Esophagus (tissue), 2 donors: ENCODE measurements at regions not wholly inside any gene's neighbourhood (a gene's known extent, or its start where the extent isn't known, plus 50 kb on each side); places are given as distances from the start of the nearest gene placed in this dataset.
"Not testable (repeated sequence)": the region's sequence is repeated elsewhere in the genome, so short reads cannot be mapped to it uniquely, and the experiment has no call there.

Source experiments
- H3K27ac ChIP-seq, 2 donors: one replicate each; pipeline ENCODE4 v1.5.1; 2013; ENCODE audit warnings: low read depth in 2 of 2, mild to moderate bottlenecking in 2 of 2, inconsistent platforms in 1 of 2, low read length in 1 of 2, moderate library complexity in 1 of 2
- H3K27me3 ChIP-seq, 2 donors: one replicate each; pipeline ENCODE4 v1.6.1; 2013; ENCODE audit warnings: low read length in 2 of 2, control low read depth in 1 of 2, mild to moderate bottlenecking in 1 of 2; ENCODE audit not compliant: insufficient read depth in 2 of 2, control insufficient read depth in 1 of 2
- H3K36me3 ChIP-seq, 2 donors: one replicate each; pipeline ENCODE4 v1.6.1; 2013; ENCODE audit warnings: low read length in 1 of 2; ENCODE audit not compliant: control insufficient read depth in 2 of 2, insufficient read depth in 2 of 2
- H3K4me1 ChIP-seq, 2 donors: one replicate each; pipeline ENCODE4 v1.6.1; 2013; ENCODE audit warnings: low read length in 1 of 2; ENCODE audit not compliant: control insufficient read depth in 2 of 2, insufficient read depth in 2 of 2
- H3K4me3 ChIP-seq, 2 donors: one replicate each; pipeline ENCODE4 v1.5.1; 2013; ENCODE audit warnings: low read length in 2 of 2, mild to moderate bottlenecking in 2 of 2, low read depth in 1 of 2, moderate library complexity in 1 of 2
- H3K9me3 ChIP-seq, 2 donors: one replicate each; pipeline ENCODE4 v1.6.1; 2013; ENCODE audit warnings: mild to moderate bottlenecking in 2 of 2, low read depth in 1 of 2, low read length in 1 of 2, moderate library complexity in 1 of 2; ENCODE audit not compliant: control insufficient read depth in 2 of 2, insufficient read depth in 1 of 2
- WGBS, 2 donors: extraction: QIAGEN DNeasy Blood & Tissue Kit; methylation state at CpG; one replicate each; pipeline ENCODE4 v1.1.7; 2013; 5-methylcytosine and 5-hydroxymethylcytosine counted together
- donor health status: healthy with polysubstance abuse.
- donor health status: Bipolar disorder and iron deficiency.

DNA sequence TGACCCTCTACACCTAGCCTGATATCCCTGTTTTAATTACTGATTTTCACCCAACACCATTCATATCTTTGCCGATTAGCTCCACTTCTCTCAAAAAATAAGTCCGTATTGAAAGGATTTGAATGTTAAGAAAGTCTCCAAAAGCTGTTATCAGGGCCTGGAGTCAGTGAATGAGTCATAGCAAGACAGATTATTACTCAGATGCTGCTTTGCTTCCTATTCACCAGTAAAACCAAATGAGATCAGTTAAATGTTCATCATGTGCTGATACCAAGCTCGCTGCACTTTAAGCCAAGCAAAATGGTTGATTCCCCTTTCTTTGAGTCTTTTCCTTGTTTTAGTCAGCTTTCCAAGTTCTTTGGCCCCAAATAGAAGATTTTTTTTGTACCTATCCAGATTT lies 228.4 kb downstream of the FAT3 start:
- no peaks in the 10 kb centered on the region for H3K4me1 ChIP-seq
- WGBS, 2 donors, result 80 to 83% methylated on average over 3 of the region's 3 CpGs
- H3K27me3 ChIP-seq, result no peaks in the 10 kb centered on the region
- H3K4me3 ChIP-seq, result no peak overlapping the region
- H3K9me3 ChIP-seq, result no peaks in the 10 kb centered on the region
- H3K36me3 ChIP-seq, result no peaks in the 10 kb centered on the region
- H3K27ac ChIP-seq, result no peak overlapping the region

DNA sequence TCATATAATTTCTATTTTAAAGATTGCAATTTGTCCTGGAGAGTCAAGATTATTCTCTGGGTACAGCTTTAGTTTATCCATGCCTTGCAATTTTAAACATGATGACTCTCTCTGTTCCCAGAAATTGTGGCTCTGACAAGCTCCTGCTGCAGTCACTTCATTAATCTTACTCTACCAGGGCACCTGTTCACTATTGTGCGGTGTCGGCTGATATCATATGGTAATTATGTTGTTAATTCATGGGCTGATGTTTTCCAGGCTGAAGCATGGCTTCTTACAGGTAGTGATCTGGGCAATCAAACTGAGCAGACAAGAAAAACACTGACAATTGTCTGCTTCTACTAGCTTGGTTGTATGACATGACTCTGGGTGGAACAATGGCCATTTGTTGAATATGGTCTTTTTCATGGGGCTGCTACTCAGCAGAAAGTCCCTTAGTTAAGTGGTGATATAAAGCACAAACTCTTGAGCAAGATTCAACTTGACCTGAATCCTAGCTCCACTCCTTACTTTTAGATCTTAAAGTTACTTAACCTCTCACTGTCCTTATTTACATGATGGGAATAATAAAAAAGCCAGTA lies 230.7 kb downstream of the FAT3 start:
- no peak overlapping the region for H3K4me3 ChIP-seq
- WGBS, 2 donors, result 65 to 72% methylated on average over 2 of the region's 2 CpGs

DNA sequence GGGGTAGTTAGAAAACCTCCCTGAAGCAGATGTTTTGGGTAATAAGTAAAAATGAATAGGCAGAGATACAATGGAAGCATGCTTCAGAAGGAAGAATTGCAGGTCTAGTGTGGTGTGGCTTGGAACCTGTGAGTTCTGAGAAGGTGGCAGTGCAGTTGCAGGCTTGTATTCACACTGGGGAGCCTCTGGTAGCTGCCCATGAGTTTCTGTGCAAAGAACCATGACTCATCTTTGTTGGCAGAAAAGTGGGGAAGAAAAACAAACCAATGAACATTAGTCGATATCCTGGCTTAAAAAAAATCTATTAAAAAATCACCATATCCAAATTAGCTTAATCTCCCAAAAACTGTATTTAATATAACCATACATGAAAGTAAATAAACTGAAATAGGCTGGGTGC lies 232.6 kb downstream of the FAT3 start:
- no peak overlapping the region for H3K4me3 ChIP-seq
- no peak overlapping the region for H3K27ac ChIP-seq
- H3K9me3 ChIP-seq, result no peaks in the 10 kb centered on the region
- no peaks in the 10 kb centered on the region for H3K27me3 ChIP-seq
- H3K4me1 ChIP-seq, result no peaks in the 10 kb centered on the region
- WGBS, 2 donors, result 24 to 44% methylated on average over 1 of the region's 1 CpG
- H3K36me3 ChIP-seq, result no peaks in the 10 kb centered on the region

More for the DNA sequence above, 230.7 kb downstream of the FAT3 start:
- Histone ChIP-seq H3K9me3 (no peaks in the 10 kb centered on the region), H3K27ac (no peak overlapping the region), H3K36me3 (no peaks in the 10 kb centered on the region), H3K27me3 (no peaks in the 10 kb centered on the region), H3K4me1 (no peaks in the 10 kb centered on the region)

DNA sequence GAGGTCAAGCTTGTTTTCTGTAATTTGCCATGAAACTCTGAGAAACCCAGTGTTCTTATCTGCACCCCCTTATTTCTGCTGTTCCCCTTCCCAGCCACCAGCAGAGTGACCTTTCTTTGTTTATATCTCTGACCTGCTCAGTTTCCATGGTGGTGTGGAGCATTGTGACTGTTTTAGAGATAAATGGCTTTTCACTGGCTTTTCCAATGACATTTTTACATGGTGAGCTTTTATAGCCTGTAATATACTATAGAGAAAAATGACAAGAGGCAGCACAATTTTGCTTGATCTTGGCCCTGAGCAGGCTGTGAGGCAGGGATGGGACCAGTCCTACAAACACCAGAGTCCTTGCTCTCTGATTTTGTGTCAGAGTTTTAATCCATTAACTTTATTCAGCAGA lies 233.9 kb downstream of the FAT3 start:
- Histone ChIP-seq H3K4me1 (no peaks in the 10 kb centered on the region), H3K27ac (no peak overlapping the region), H3K4me3 (no peak overlapping the region), H3K27me3 (no peaks in the 10 kb centered on the region), H3K9me3 (no peaks in the 10 kb centered on the region), H3K36me3 (no peaks in the 10 kb centered on the region)

DNA sequence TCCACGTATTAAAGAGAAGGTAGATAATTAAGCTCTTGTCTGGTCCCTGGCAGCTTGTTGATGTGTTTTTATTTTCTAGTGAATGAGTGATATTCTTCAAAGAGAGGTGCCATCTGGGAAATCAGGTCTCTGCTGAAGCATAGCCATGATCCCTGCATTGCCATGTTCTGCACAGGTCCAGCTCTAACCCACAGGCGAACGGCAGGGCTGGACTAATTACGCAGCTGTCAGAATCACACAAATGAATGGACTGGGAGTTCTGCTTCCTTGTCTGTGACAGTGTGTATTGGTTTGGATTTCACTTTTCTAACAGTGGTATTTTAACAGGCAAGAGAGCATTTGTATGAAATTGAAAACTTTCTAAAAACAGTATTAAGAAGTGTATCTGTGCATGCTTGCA lies 235.6 kb downstream of the FAT3 start:
- Histone ChIP-seq H3K4me3 (no peak overlapping the region), H3K9me3 (no peaks in the 10 kb centered on the region), H3K27me3 (no peaks in the 10 kb centered on the region), H3K27ac (no peak overlapping the region), H3K4me1 (no peaks in the 10 kb centered on the region), H3K36me3 (no peaks in the 10 kb centered on the region)
- 78 to 81% methylated on average over 4 of the region's 4 CpGs for WGBS, 2 donors

DNA sequence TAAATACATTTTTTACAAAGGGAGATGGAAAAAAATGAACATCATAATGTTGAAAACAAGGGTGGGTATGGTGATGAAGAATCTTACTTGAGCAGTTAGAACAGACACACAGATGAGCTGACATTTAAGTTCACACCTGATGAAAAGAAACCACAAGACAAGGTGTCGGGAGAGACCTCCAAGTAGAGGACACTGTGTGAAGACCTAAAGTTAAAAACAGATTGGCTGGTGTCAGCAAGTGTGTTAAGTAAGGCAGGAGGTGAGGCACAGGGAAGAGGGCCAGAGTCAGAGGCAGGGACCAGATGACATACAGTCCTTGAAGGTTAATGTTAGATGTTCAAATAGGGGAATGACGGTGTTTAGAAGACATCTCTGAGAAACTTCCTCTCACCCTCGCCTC lies 236.8 kb downstream of the FAT3 start:
- H3K4me3 ChIP-seq, result no peak overlapping the region
- H3K27me3 ChIP-seq, result no peaks in the 10 kb centered on the region
- H3K36me3 ChIP-seq, result no peaks in the 10 kb centered on the region
- H3K9me3 ChIP-seq, result no peaks in the 10 kb centered on the region
- H3K27ac ChIP-seq, result no peak overlapping the region
- WGBS, 2 donors, result 80 to 90% methylated on average over 3 of the region's 3 CpGs
- H3K4me1 ChIP-seq, result no peaks in the 10 kb centered on the region

DNA sequence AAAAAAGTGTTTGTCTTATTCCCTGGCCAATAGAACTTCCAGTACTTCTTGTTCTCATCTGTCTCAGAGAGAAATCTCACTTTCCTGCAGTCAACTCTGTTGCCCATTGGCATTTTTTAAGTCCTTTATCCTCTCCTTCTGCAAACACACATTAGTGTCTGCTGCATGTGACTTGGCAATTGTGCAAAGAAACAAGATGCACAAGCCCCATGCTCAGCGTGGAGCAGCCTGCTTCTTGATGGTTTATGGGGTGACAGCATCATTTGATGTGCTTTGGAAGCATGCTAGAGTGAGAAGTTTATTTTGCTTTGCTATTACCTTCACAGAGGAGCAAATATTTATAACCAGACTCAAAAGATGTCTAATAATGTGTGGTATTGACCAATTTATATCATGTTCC lies 238.2 kb downstream of the FAT3 start:
- H3K27ac ChIP-seq, result no peak overlapping the region
- no peaks in the 10 kb centered on the region for H3K4me1 ChIP-seq
- H3K27me3 ChIP-seq, result no peaks in the 10 kb centered on the region
- H3K36me3 ChIP-seq, result no peaks in the 10 kb centered on the region
- WGBS, 2 donors, result 28 to 37% methylated on average over 1 of the region's 1 CpG
- no peaks in the 10 kb centered on the region for H3K9me3 ChIP-seq
- no peak overlapping the region for H3K4me3 ChIP-seq

DNA sequence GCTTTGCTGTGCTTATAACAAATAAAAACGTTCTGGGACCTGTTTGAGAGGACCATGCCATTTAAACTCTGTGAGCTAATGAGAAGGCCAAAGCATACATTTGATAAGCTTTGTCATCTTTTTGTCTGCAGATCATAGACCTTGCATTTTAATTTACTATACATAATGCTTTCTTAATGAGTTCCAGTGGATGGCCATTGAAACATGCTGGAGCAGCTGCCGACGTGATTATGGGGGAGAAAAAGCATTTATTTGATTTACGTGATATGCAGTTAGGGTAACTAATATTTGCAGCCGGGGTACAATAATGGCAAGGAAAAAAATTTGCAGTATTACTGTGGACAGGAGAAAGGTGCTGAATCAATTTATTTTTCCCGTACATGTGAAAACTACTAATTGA lies 240.2 kb downstream of the FAT3 start:
- 59 to 64% methylated on average over 6 of the region's 6 CpGs for WGBS, 2 donors
- Histone ChIP-seq H3K27ac (no peak overlapping the region), H3K4me1 (no peaks in the 10 kb centered on the region), H3K9me3 (no peaks in the 10 kb centered on the region), H3K27me3 (no peaks in the 10 kb centered on the region), H3K36me3 (no peaks in the 10 kb centered on the region), H3K4me3 (no peak overlapping the region)

DNA sequence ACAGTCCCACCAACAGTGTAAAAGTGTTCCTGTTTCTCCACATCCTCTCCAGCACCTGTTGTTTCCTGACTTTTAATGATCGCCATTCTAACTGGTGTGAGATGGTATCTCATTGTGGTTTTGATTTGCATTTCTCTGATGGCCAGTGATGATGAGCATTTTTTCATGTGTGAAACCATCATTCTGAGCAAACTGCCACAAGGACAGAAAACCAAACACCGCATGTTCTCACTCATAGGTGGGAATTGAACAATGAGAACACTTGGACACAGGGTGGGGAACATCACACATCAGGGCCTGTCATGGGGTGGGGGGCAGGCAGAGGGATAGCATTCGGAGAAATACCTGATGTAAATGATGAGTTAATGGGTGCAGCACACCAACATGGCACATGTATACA lies 240.8 kb downstream of the FAT3 start:
- 87 to 93% methylated on average over 2 of the region's 3 CpGs for WGBS, 2 donors
- not testable (repeated sequence) for H3K36me3 ChIP-seq, H3K4me1 ChIP-seq, H3K4me3 ChIP-seq, H3K27ac ChIP-seq, H3K27me3 ChIP-seq, H3K9me3 ChIP-seq

DNA sequence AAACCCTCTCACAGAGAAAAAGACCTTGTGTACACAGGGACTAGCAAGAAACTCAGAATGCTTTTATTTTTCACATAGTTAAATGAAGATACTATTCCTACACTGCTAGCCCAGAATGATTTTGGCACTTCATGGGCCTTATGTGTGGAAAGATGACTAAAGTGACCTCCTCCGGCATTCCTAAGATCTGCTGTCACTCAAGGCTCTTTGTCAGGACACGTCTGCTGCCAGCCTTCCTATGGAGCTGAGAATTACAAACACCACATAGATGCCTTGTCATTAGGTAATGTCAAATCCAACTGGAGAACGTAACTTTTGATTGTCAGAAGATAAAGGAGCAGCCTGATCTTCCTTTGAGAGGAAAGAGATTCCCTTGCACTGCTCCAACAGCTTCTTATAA lies 249.1 kb downstream of the FAT3 start:
- WGBS, 2 donors, result 44 to 56% methylated on average over 3 of the region's 3 CpGs

More for the DNA sequence above, 249.1 kb downstream of the FAT3 start:
- Histone ChIP-seq H3K27ac (no peak overlapping the region), H3K9me3 (no peaks in the 10 kb centered on the region), H3K27me3 (no peaks in the 10 kb centered on the region), H3K36me3 (no peaks in the 10 kb centered on the region), H3K4me3 (no peak overlapping the region), H3K4me1 (no peaks in the 10 kb centered on the region)
